ENCODE measurements at regions not wholly inside any gene's neighbourhood (a gene's known extent, or its start where the extent isn't known, plus 50 kb on each side); places are given as distances from the start of the nearest gene placed in this dataset.

DNA sequence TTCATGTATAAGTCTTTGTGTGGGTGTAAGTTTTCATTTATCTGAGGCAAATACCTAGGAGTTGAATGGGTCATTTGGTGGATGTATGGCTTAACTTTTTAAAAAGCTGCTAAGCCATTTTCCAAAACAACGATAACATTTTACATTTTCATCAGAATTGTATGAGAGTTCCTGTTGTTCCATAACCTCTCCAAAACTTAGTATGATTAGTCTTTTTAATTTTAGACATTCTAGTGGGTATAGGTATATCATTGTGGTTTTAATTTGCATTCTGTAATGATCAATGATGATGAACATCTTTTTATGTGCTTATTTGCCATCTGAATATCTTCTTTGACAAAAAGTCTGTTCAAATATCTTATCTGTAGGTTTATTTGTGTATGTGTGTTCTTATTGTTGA lies 74.4 kb upstream of the UGP2 start:
- Histone ChIP-seq H2AFZ (ENCODE audit: low read length) (no peak overlapping the region), H3K9me3 (ENCODE audit: control insufficient read depth, insufficient read depth, low read depth, low read length) (no peaks in the 10 kb centered on the region), H3K27ac (ENCODE audit: insufficient read depth, low read length) (no peak overlapping the region), H3K36me3 (ENCODE audit: control insufficient read depth, insufficient read depth, low read length) (no peaks in the 10 kb centered on the region), H3K4me1 (ENCODE audit: control insufficient read depth, extremely low read depth, insufficient read depth, low read length) (peaks cover 12% of the 10 kb centered on the region), H3K9ac (ENCODE audit: insufficient read depth, low read length) (no peak overlapping the region), H4K20me1 (ENCODE audit: control insufficient read depth, extremely low read depth, insufficient read depth, low read length) (no peaks in the 10 kb centered on the region), H3K27me3 (ENCODE audit: control insufficient read depth, insufficient read depth, low read length) (no peaks in the 10 kb centered on the region), H3K79me2 (ENCODE audit: control insufficient read depth, insufficient read depth, low read length) (no peaks in the 10 kb centered on the region), H3K4me3 (replicated peaks in 1 of 4; ENCODE audit: control extremely low read depth in 1 of 4, insufficient read depth in 1 of 4, low read depth in 3 of 4, low read length in 4 of 4) (no peak overlapping the region), H3K4me2 (ENCODE audit: extremely low read depth, insufficient read depth, low read length) (no peak overlapping the region)
- no peak for TF ChIP-seq EZH2 (IDR thresholded peaks at IDR 0.05; ENCODE audit: low read length, missing control alignments)
- TF ChIP-seq, protein P1, sequence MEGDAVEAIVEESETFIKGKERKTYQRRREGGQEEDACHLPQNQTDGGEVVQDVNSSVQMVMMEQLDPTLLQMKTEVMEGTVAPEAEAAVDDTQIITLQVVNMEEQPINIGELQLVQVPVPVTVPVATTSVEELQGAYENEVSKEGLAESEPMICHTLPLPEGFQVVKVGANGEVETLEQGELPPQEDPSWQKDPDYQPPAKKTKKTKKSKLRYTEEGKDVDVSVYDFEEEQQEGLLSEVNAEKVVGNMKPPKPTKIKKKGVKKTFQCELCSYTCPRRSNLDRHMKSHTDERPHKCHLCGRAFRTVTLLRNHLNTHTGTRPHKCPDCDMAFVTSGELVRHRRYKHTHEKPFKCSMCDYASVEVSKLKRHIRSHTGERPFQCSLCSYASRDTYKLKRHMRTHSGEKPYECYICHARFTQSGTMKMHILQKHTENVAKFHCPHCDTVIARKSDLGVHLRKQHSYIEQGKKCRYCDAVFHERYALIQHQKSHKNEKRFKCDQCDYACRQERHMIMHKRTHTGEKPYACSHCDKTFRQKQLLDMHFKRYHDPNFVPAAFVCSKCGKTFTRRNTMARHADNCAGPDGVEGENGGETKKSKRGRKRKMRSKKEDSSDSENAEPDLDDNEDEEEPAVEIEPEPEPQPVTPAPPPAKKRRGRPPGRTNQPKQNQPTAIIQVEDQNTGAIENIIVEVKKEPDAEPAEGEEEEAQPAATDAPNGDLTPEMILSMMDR (conservative IDR thresholded peaks at IDR 0.05 in 1 of 2, IDR thresholded peaks at IDR 0.05 in 1 of 2; ENCODE audit: low read depth in 1 of 2, low read length in 2 of 2) = no peak
- no peak for DNase-seq (ENCODE audit: low read depth in 2 of 2)

- no peak overlapping the region for H3K4me2 ChIP-seq (ENCODE audit: extremely low read depth, insufficient read depth, low read length)
- no peak for DNase-seq (ENCODE audit: low read depth in 2 of 2)
Measured at GRCh38 chr2:63768051-63768450, 73.6 kb upstream of the UGP2 start.

DNA sequence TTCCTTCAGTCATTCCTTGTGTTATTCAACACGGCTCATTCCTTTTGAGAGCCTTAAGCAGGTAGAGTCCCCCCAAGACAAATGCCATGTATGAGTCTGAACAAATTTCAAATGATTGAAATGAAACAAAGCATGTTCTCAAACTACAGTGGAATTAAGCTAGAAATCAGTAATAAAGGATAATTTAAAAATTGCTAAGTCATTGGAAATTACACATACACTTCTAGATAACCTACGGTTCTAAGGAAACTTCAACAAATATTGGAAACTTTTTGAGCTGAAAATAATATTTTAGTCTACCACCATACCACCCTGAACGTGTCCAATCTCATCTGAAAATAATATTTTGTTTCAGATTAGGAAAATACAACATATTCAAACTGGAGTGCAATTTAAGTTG lies 71.8 kb upstream of the UGP2 start:
- Histone ChIP-seq H2AFZ (ENCODE audit: low read length) (no peak overlapping the region), H3K79me2 (ENCODE audit: control insufficient read depth, insufficient read depth, low read length) (no peaks in the 10 kb centered on the region), H3K4me1 (ENCODE audit: control insufficient read depth, extremely low read depth, insufficient read depth, low read length) (peaks cover 4% of the 10 kb centered on the region), H3K4me2 (ENCODE audit: extremely low read depth, insufficient read depth, low read length) (no peak overlapping the region), H3K27me3 (ENCODE audit: control insufficient read depth, insufficient read depth, low read length) (no peaks in the 10 kb centered on the region), H3K27ac (ENCODE audit: insufficient read depth, low read length) (no peak overlapping the region), H3K4me3 (replicated peaks in 1 of 4; ENCODE audit: control extremely low read depth in 1 of 4, insufficient read depth in 1 of 4, low read depth in 3 of 4, low read length in 4 of 4) (no peak overlapping the region), H3K36me3 (ENCODE audit: control insufficient read depth, insufficient read depth, low read length) (no peaks in the 10 kb centered on the region), H4K20me1 (ENCODE audit: control insufficient read depth, extremely low read depth, insufficient read depth, low read length) (no peaks in the 10 kb centered on the region), H3K9me3 (ENCODE audit: control insufficient read depth, insufficient read depth, low read depth, low read length) (no peaks in the 10 kb centered on the region), H3K9ac (ENCODE audit: insufficient read depth, low read length) (no peak overlapping the region)
- TF ChIP-seq, protein P1 (conservative IDR thresholded peaks at IDR 0.05 in 1 of 2, IDR thresholded peaks at IDR 0.05 in 1 of 2; ENCODE audit: low read depth in 1 of 2, low read length in 2 of 2) = no peak
- TF ChIP-seq EZH2 (IDR thresholded peaks at IDR 0.05; ENCODE audit: low read length, missing control alignments) = no peak
- no peak for DNase-seq (ENCODE audit: low read depth in 2 of 2)

More at GRCh38 chr2:63768051-63768450, 73.6 kb upstream of the UGP2 start:
- H4K20me1 ChIP-seq (ENCODE audit: control insufficient read depth, extremely low read depth, insufficient read depth, low read length) = no peaks in the 10 kb centered on the region
- no peaks in the 10 kb centered on the region for H3K9me3 ChIP-seq (ENCODE audit: control insufficient read depth, insufficient read depth, low read depth, low read length)
- no peaks in the 10 kb centered on the region for H3K79me2 ChIP-seq (ENCODE audit: control insufficient read depth, insufficient read depth, low read length)
- no peaks in the 10 kb centered on the region for H3K36me3 ChIP-seq (ENCODE audit: control insufficient read depth, insufficient read depth, low read length)
- no peak overlapping the region for H3K27ac ChIP-seq (ENCODE audit: insufficient read depth, low read length)
- no peak for TF ChIP-seq EZH2 (IDR thresholded peaks at IDR 0.05; ENCODE audit: low read length, missing control alignments)
- TF ChIP-seq, protein P1 (conservative IDR thresholded peaks at IDR 0.05 in 1 of 2, IDR thresholded peaks at IDR 0.05 in 1 of 2; ENCODE audit: low read depth in 1 of 2, low read length in 2 of 2) = no peak
- H3K9ac ChIP-seq (ENCODE audit: insufficient read depth, low read length) = no peak overlapping the region
- no peaks in the 10 kb centered on the region for H3K27me3 ChIP-seq (ENCODE audit: control insufficient read depth, insufficient read depth, low read length)
- no peak overlapping the region for H3K4me3 ChIP-seq (replicated peaks in 1 of 4; ENCODE audit: control extremely low read depth in 1 of 4, insufficient read depth in 1 of 4, low read depth in 3 of 4, low read length in 4 of 4)
- no peak overlapping the region for H2AFZ ChIP-seq (ENCODE audit: low read length)
- H3K4me1 ChIP-seq (ENCODE audit: control insufficient read depth, extremely low read depth, insufficient read depth, low read length) = peaks cover 12% of the 10 kb centered on the region

Data from fibroblast of lung (primary cell).